ENCODE measurements at regions not wholly inside any gene's neighbourhood (a gene's known extent, or its start where the extent isn't known, plus 50 kb on each side); places are given as distances from the start of the nearest gene placed in this dataset.

DNA sequence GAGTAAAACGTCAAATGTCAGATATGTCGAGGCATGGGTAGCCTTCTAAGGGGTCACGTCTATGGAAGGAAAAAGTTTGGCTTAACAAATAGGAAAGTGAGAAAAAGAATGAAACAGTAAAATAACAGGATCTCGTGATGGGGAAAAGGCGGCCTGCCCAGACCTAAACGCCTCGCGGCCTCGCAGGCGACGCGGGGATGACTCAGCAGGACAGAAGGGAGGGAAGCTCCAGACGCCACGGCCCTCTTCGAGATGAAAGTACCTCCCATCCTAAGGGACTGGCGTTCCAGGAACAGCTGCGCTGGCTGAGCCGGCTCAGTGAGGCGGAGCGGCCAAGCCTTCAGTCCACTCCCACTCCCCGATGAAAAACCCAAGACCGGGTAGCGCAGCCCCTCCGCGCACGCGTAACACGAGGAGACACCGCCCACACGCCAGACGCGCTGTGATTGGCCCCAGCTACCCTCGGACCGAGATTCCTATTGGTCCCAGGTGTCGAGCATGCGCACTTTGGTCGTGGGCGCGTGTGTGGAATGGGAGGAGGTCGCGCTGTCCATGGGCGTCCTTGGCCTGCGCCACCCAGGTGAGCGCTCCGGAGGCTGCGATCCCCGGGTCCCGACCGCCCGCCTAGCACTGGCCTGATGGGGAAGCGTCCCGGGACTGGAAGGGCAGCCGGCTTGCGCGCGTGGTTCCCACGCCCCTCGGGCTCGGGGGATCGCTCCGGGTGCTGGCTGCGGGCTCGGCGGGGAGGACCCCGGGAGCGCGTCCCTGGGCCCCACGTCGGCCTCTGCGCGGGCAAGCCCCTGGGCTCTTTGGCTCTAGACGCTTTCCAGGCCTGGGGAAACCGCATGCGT is 588.5 kb downstream of the MTRR start:
- peak; percentile 41 to 80 for DNase-seq (ENCODE audit: extremely low read depth in 1 of 2, low read depth in 1 of 2)

DNA sequence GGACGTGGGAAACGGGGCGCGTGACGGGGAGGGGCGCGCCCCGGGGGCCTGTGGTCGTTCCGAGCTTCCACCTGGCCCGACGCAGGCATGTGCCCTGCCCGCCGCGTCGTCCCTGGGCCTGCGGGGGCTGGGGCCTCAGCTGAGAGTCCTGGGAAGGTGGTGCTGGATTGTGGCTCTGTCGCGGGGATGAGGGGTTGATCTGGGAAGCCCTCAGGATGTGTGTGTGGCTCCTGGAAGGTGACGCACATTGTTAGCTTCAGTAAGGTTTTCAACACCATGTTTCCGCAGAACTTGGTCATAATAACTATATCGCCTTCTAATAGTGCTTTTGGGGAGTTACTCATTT is 589.1 kb downstream of the MTRR start:
- DNase-seq (ENCODE audit: extremely low read depth in 1 of 2, low read depth in 1 of 2), result no peak

DNA sequence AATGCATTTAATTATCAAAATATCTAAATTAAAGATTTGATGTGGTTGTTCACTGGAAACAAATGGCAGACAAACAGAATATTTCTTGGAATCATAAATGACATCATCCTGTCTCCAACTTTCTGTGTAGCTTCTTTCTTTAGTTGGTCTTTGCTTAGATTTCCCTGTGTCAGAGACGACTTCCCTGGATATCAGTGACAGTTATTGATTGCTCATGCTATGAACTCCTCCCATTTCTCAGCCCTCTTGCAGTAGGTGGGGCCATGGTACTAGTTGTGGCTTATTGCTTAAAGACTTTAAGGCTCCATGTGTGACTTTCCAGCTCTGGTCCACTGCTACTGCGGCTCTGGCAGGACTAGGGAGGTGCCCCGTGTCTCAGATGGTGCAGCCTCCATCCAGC is 592.6 kb downstream of the MTRR start:
- DNase-seq (ENCODE audit: extremely low read depth in 1 of 2, low read depth in 1 of 2), result no peak

DNA sequence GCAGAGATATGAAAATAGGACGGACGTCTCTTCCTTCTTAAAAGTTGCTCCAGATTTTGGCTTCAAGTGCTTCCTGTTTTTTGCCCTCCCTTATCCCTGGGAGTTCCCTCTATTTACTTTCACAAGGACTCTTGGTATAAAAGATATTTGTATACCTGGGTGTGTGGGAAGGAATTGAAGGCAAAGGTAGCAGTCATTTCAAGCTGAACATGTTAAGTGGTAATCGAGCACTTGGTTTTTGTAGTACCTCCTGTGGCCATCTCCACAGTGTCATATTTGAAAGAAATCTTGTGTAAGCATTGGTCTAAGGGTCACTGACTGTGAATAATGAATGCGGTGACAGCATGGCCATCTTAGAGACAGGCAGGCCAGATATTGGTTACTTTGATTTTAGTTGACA is 593.6 kb downstream of the MTRR start:
- no peak for DNase-seq (ENCODE audit: extremely low read depth in 1 of 2, low read depth in 1 of 2)

DNA sequence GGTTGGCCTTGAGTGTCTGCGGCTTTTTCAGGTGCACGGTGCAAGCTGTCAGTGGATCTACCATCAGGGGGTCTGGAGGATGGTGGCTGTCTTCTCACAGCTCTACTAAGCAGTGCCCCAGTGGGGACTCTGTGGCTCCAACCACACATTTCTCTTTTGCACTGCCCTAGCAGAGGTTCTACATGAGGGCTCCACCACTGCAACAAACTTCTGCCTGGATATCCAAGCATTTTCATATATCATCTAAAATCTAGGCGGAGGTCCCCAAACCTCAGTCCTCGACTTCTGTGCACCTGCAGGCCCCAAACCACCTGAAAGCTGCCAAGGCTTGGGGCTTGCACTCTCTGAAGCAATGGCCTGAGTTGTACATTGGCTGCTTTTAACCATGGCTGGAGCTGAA is 601.5 kb downstream of the MTRR start:
- no peak for DNase-seq (ENCODE audit: extremely low read depth in 1 of 2, low read depth in 1 of 2)

DNA sequence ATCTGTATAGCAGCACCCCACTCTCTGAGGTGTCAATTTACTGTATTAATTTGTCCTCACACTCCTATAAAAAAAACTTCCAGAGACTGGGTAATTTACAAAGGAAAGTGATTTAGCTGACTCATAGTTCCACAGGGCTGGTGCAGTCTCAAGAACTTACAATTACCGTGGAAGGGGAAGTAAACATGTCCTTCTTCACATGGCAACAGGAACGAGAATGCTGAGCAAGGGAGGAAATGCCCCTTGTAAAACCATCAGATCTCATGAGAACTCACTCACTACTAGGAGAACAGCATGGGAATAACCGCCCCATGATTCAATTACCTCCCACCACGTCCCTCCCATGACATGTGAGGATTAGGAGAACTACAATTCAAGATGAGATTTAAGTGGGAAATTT is 602.6 kb downstream of the MTRR start:
- no peak for DNase-seq (ENCODE audit: extremely low read depth in 1 of 2, low read depth in 1 of 2)

DNA sequence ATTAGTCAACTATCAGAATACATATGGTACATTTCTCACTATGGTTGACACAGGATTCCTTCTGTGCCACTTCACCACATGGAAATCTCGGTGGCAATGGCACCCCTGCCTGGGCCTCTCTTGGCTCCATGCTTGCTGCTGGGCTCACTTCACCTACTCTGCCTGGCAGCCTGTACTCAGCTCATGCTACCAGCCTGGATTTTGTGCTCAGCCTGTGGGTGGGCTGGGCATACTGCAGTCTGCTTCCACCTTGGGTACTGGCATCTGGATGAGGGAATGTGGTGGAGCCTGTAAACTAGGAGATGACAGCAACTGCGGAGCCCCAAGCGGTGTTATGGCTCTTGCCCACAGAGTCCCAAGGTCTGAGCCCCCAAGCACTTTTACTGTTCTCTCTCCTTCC is 604.1 kb downstream of the MTRR start:
- DNase-seq (ENCODE audit: extremely low read depth in 1 of 2, low read depth in 1 of 2), result no peak

DNA sequence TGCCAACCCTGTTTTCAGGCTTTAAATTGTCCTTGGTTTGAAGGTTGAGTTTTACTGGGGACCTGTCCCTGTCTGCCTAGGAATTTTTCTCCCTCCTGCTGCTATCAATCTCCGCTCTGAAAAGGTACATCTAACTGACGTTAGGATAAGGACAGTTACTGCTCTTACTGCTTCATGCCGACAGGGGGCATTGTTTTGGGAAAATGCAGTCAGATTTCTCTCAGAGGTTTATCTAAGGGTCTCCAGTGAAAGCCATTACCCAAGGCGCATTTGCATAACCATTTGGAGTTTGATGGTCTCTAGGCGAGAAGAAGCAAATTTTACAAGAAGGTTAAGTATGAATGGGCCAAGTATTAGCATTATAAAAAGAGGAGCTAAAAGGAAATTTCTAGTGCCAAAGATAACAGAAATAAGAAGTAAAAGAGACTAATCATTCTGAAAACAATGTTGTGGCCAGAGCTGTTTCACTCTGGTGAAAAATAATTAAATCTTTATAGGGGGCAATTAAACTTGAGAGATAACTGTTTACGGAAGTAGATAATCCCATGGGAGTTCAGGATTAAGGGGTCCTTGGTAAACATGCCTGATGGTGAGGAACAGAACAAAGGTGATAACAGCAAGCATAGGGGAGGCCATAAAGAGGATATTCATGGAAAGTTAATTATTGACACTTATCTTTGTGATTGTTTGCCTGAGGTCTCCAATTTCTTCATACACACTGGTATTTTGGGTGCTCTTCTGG is 605.0 kb downstream of the MTRR start:
- no peak for DNase-seq (ENCODE audit: extremely low read depth in 1 of 2, low read depth in 1 of 2)

DNA sequence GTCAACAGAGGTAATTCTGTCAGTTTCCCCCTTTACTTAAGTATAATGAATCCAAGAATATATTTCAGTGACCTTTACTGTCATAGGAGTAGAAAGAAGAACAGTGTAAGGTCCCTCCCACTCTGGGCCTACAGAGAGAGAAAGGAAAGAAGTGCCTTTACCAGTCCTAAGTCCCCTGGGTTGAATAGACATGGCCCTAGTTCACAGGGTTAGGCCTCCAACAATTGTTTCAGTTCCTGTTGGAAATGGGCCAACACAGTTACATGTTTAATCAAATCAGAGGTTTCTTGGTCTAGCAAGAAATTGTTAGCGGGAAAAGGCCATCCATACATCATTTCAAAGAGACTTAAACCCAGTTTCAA is 605.6 kb downstream of the MTRR start:
- DNase-seq (ENCODE audit: extremely low read depth in 1 of 2, low read depth in 1 of 2), result no peak

DNA sequence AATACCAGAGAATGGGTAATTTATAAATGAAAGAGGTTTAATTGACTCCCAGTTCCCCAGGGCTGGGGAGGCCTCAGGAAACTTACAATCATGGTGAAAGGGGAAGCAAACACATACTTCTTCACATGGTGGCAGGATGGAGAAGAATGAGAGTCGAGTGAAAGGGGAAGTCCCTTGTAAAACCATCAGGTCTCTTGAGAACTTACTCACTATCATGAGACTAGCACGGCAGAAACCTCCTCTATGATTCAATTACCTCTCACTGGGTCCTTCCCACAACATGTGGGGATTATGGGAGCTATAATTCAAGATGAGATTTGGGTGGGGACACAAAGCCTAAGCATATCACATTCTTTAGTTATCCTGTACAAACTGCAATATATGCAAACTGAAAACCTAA is 609.4 kb downstream of the MTRR start:
- DNase-seq (ENCODE audit: extremely low read depth in 1 of 2, low read depth in 1 of 2), result no peak

DNA sequence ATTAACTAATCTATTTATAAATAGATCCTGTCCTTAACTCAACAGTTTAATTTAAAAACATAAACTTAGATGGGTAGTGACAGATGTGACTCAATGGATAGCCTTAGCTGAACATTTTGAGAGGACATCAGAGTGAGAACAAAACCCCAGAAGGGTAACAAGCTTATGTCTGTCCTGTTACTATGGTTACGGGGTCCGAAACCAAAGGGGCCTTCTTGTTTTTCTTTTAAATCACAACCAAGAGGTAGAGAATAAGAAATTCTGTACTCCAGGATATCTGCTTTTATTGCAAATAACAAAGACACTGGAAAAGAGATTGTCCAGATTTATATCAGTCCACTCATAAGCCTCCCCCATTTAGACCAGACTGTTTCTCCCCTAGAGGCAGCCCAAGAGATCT is 612.1 kb downstream of the MTRR start:
- DNase-seq (ENCODE audit: extremely low read depth in 1 of 2, low read depth in 1 of 2), result no peak

DNA sequence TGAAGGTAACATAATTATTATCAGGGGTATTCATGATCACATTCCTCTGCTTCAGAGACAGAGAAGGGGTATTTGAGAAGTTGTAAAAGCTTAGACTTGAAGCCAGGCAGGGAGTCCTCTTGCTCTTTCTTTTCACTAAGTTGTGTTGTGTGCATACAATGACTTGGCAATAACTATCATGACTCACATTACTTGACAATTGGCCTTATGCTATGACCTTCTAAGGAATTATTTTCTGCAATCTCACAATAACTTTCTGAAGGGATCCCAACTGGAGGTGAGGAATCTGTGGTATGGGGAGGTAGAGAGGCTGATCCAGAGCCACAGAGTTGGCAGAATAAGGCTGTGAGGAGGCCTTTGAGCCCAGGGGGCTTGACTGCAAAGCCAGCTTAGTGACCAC is 622.3 kb downstream of the MTRR start:
- no peak for DNase-seq (ENCODE audit: extremely low read depth in 1 of 2, low read depth in 1 of 2)

DNA sequence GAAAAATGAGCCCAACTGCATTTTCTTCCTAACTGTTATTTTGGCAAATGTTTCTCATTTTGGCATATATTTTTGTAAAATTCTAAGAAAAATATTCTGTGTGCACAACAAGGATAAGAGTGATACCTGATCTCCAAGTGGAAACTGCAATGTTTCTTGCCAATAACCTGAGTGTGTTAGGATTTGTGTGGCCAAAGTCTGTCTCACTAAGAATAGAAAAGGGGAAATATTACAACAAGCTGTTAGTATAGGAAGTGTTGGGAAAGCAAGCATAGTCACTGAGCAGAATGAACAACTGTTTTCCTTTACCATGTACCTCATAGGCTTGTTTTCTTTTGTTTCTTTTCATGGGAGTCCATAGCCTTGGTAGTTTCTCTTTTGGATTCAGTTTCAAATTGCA is 624.2 kb downstream of the MTRR start:
- DNase-seq (ENCODE audit: extremely low read depth in 1 of 2, low read depth in 1 of 2), result no peak

DNA sequence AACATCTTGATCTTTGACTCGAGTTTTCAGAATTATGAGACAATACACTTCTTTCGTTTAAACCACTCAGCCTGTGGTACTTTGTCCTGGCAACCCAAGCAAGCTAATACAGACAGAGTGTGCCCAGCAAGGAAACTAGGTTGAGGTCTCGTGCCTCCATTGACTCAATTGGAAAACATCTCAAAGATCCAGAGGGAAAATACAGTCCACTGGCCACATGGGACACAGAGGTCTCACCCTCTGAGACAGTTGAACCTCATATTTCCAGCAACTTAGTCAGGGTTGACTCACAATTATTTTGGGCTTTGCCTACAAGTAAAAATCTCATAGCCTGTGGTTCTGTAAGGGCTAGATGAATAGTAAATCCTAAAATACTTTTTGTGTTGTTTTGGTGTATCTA is 631.5 kb downstream of the MTRR start:
- DNase-seq (ENCODE audit: extremely low read depth in 1 of 2, low read depth in 1 of 2), result no peak

DNA sequence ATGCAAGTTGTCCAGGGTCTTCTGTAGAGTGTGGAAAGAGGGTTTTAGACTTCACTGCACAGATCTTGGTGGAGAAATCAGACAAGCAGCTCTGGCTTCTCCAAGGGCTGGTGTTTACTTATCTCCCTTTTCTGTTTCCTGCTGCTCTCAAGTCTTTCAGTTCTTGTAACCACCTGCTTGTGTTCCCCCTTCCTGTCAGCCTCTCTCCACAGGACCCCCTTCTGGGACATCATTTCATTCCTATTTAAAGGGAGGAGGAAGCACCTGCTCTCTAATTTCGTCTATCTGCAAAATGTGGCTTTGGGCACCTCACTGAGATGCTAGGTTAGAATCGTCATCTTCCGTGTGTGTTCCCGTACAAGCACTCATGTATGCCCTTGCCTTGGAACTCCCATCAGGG is 636.2 kb downstream of the MTRR start:
- no peak for DNase-seq (ENCODE audit: extremely low read depth in 1 of 2, low read depth in 1 of 2)

DNA sequence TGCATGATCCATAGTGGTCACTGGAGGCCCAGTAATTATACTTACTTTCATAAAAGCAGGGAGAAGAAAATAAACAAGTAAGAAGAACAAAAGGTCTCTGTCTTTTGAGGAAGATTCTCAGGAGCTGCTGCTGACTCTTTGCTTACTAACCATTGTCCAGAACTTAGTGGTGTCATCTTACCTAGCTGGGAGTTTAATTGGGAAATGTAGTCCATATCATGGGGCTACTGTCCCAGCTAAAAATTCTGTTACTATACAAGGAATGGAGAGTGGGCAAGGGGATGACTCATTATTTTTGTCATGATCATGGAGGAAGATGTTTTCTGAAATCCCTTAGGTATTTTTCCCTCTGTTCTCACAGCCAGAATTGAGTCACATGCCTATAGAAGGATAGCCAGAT is 639.3 kb downstream of the MTRR start:
- DNase-seq (ENCODE audit: extremely low read depth in 1 of 2, low read depth in 1 of 2), result no peak

DNA sequence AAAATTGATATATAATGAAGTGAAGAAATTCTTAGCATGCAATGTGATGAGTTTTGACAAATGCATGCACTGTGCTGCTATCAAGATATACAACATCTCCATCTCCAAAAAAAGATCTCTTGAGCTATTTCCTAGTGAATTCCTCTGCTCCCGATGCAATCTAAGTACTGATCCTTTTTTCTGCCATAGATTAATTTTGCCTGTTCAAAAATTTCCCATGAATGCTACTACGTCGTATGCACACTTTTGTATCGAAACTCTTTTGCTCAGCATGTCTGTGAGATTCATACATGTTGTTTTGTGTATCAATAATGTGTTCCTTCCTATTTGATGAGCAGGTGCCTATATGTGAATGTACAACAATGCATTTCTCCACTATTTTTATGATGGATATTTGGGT is 647.4 kb downstream of the MTRR start:
- no peak for DNase-seq (ENCODE audit: extremely low read depth in 1 of 2, low read depth in 1 of 2)

DNA sequence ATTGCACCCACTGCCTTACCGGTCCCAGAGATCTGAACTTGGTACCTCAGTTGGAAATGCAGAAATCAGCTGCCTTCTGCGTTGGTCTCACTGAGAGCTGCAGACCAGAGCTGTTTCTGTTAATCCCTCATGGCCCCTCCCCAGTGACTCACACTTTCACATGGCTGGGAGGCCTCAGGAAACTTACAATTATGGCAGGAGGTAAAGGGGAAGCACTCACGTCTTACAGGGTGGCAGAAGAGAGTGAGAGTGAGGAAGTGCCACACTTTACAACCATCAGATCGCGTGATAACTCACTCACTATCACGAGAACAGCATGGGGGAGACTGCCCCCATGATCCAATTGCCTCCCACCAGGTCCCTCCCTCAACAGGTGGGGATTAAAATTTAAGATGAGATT is 648.5 kb downstream of the MTRR start:
- DNase-seq (ENCODE audit: extremely low read depth in 1 of 2, low read depth in 1 of 2), result no peak

DNA sequence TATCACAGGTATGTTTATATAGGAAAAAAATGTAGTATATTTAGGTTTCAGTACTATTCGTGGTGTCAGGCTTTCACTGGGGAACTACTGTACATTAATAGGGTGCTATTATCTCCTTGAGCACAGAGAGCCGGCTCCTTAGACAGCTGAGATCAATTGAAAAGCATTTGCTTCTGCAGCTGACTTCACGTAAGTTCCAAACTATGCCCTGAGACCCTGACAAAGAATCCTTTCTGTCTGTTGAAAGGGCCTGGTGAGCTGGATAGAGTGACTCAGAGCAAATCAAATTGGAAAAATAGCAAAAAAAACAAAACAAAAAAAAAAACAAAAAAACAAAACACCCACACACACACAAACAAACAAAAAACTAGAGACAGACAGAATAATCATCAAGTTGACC is 652.0 kb downstream of the MTRR start:
- DNase-seq (ENCODE audit: extremely low read depth in 1 of 2, low read depth in 1 of 2), result no peak

DNA sequence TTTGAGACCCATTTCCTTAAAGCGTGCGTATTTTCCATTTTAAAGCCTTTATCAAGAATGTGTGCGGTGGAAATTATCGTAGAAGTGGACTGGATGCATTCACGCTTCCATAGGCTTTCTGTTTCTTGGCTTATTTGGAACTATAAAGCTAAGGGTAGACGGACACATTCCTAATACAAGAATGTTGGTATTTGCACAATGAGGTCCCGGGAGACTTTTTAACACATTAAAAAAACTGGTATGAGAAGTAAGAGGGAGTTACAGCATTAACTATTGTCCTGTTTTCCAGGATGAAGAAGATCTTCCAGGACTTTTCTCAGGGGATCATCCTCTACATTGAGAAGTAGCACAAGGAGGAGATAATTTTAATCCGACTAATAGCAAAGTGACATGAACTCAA is 653.0 kb downstream of the MTRR start:
- no peak for DNase-seq (ENCODE audit: extremely low read depth in 1 of 2, low read depth in 1 of 2)

DNA sequence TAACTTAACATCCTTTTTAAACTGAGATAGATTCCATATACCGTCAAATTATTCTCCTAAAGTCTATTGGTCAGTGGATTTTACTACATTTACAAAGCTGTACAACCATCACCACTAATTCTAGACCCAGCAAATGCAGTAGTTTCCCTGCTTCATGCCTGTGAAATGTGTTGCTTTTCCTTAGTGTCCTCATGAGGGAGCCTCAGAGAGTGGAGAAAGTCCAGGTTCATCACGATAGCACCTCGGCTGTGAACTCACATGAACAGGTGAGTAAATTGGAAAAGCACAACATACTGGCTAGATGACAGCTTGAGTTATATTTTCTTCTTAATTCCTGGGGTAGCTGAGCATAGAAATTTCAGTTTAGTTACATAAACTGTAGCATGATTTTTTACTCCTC is 653.7 kb downstream of the MTRR start:
- no peak for DNase-seq (ENCODE audit: extremely low read depth in 1 of 2, low read depth in 1 of 2)

DNA sequence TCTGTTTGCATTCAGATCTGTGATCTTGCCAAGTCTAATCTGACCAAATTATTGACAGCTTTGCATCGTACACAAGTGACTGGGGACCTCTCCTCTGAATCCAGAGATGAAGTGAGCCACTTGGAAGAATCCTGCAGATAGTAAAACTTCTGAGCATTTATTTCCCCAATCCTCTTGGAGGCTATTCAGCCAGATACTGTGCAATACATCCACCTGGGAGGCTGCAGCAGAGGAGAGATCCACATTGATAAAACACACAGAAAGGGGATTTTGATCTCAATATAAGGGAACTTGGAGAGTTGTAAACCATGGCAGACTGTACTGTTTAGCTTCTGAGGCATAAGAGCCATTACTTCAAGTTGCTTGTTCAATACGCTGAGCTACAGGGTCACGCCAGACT is 654.6 kb downstream of the MTRR start:
- DNase-seq (ENCODE audit: extremely low read depth in 1 of 2, low read depth in 1 of 2), result no peak

DNA sequence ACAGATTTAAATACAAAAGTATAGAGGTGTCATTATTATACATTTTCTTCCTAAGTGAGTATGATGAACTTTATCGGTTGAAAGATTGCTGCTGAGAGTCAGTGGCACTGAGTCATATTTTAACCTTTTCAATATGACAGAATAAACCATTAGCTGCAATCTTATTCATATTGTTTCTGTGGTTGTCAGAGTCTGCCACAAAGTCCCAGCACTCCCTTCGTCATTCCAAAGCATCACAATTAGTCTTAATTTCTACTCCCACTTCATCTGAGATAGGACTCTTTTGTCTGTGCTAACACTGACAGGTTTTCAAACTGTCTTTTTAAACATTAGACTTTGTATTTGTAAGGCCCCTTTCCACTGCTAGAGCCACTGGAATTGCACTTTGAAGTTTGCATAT is 656.9 kb downstream of the MTRR start:
- no peak for DNase-seq (ENCODE audit: extremely low read depth in 1 of 2, low read depth in 1 of 2)

Measured in stimulated activated CD8-positive, alpha-beta memory T cell treated with anti-CD3 and anti-CD28 coated beads, Interleukin-7, amount 100 ng/mL, for 48 hours (primary cell).